HEK293T (cell line): ENCODE measurements at regions not wholly inside any gene's neighbourhood (a gene's known extent, or its start where the extent isn't known, plus 50 kb on each side); places are given as distances from the start of the nearest gene placed in this dataset.

Source experiments
- ARNT ChIP-seq: fragments of 450-650 bp; IDR thresholded peaks from 2 replicates; pipeline ENCODE4 v1.6.1; 2017; ENCODE audit warnings: mild to moderate bottlenecking
- BHLHE40 ChIP-seq: fragments of 450-650 bp; IDR thresholded peaks from 2 replicates; pipeline ENCODE4 v1.6.1; 2016; ENCODE audit warnings: mild to moderate bottlenecking, moderate library complexity, borderline replicate concordance
- CTBP1 ChIP-seq: fragments of 450-650 bp; IDR thresholded peaks from 2 replicates; pipeline ENCODE4 v1.6.1; 2016; ENCODE audit warnings: borderline replicate concordance
- ELF4 ChIP-seq: fragments of 450-650 bp; IDR thresholded peaks from 2 replicates; pipeline ENCODE4 v1.6.1; 2017; ENCODE audit warnings: antibody characterized with exemption
- FOXA1 ChIP-seq: fragments of 450-650 bp; IDR thresholded peaks from 2 replicates; pipeline ENCODE4 v1.6.1; 2016; ENCODE audit warnings: mild to moderate bottlenecking
- FOXM1 ChIP-seq: fragments of 450-650 bp; IDR thresholded peaks from 2 replicates; pipeline ENCODE4 v1.6.1; 2017; ENCODE audit warnings: mild to moderate bottlenecking, borderline replicate concordance
- HDGF ChIP-seq: fragments of 450-650 bp; IDR thresholded peaks from 2 replicates; pipeline ENCODE4 v1.6.1; 2017; ENCODE audit warnings: antibody characterized with exemption, borderline replicate concordance
- LEF1 ChIP-seq: fragments of 450-650 bp; IDR thresholded peaks from 2 replicates; pipeline ENCODE4 v1.6.1; 2017; ENCODE audit warnings: mild to moderate bottlenecking, borderline replicate concordance
- NFRKB ChIP-seq: fragments of 450-650 bp; IDR thresholded peaks from 2 replicates; pipeline ENCODE4 v1.6.1; 2016; ENCODE audit warnings: mild to moderate bottlenecking, moderate library complexity
- PKNOX1 ChIP-seq: fragments of 450-650 bp; IDR thresholded peaks from 2 replicates; pipeline ENCODE4 v1.6.1; 2016
- SP1 ChIP-seq: fragments of 450-650 bp; IDR thresholded peaks from 2 replicates; pipeline ENCODE4 v1.6.1; 2017
- SUZ12 ChIP-seq: fragments of 450-650 bp; IDR thresholded peaks from 2 replicates; pipeline ENCODE4 v1.6.1; 2016; ENCODE audit warnings: mild to moderate bottlenecking
- TARDBP ChIP-seq: fragments of 450-650 bp; IDR thresholded peaks from 2 replicates; pipeline ENCODE4 v1.6.1; 2016
- ZNF384 ChIP-seq: fragments of 450-650 bp; IDR thresholded peaks from 2 replicates; pipeline ENCODE4 v1.6.1; 2016

- TF ChIP-seq PKNOX1 (no peak), TARDBP (no peak), ELF4 (no peak), FOXA1 (no peak), BHLHE40 (no peak), HDGF (no peak), FOXM1 (no peak), NFRKB (no peak), SP1 (no peak), ARNT (no peak), SUZ12 (no peak), CTBP1 (no peak), LEF1 (no peak), ZNF384 (no peak)
These were observed 122.6 kb downstream of the AQP9 start for GRCh38 chr15:58260725-58261267.
